ENCODE measurements at regions not wholly inside any gene's neighbourhood (a gene's known extent, or its start where the extent isn't known, plus 50 kb on each side); places are given as distances from the start of the nearest gene placed in this dataset.

- ATAC-seq (replicated peaks) (no peak), DNase-seq (no peak)
- Mint-ChIP-seq H3K9me3 (no peaks in the 10 kb centered on the region), H3K36me3 (ENCODE audit: insufficient read depth) (no peaks in the 10 kb centered on the region), H3K4me3 (no peak overlapping the region), H3K4me1 (ENCODE audit: low read depth in 2 of 2) (peaks cover 0 to 7% of the 10 kb centered on the region in 2 donors), H3K27me3 (peaks cover 18 to 45% of the 10 kb centered on the region in 2 donors), H3K27ac (no peak overlapping the region)
These were observed 143.4 kb upstream of the CST7 start for GRCh38 chr20:24805456-24806238.

GRCh38 chr20:24806705-24807676 is 142.1 kb upstream of the CST7 start:
- H3K36me3 Mint-ChIP-seq (ENCODE audit: insufficient read depth), result no peaks in the 10 kb centered on the region
- no peaks in the 10 kb centered on the region for H3K9me3 Mint-ChIP-seq
- peaks cover 14 to 40% of the 10 kb centered on the region in 2 donors for H3K27me3 Mint-ChIP-seq
- peaks cover 0 to 7% of the 10 kb centered on the region in 2 donors for H3K4me1 Mint-ChIP-seq (ENCODE audit: low read depth in 2 of 2)
- no peak overlapping the region for H3K4me3 Mint-ChIP-seq
- DNase-seq, result no peak
- H3K27ac Mint-ChIP-seq, result no peak overlapping the region
- ATAC-seq (replicated peaks), result no peak

- Mint-ChIP-seq H3K27ac (no peak overlapping the region), H3K4me3 (no peak overlapping the region), H3K36me3 (ENCODE audit: insufficient read depth) (no peaks in the 10 kb centered on the region), H3K9me3 (no peaks in the 10 kb centered on the region), H3K4me1 (ENCODE audit: low read depth in 2 of 2) (peaks cover 0 to 7% of the 10 kb centered on the region in 2 donors), H3K27me3 (peaks cover 14 to 40% of the 10 kb centered on the region in 2 donors)
- DNase-seq (no peak), ATAC-seq (replicated peaks) (no peak)
These were observed 140.5 kb upstream of the CST7 start for GRCh38 chr20:24808616-24809015.

- Mint-ChIP-seq H3K27me3 (peaks cover 23 to 44% of the 10 kb centered on the region in 2 donors), H3K27ac (no peak overlapping the region), H3K36me3 (ENCODE audit: insufficient read depth) (no peaks in the 10 kb centered on the region), H3K4me3 (no peak overlapping the region), H3K4me1 (ENCODE audit: low read depth in 2 of 2) (peaks cover 0 to 7% of the 10 kb centered on the region in 2 donors), H3K9me3 (no peaks in the 10 kb centered on the region)
- ATAC-seq (replicated peaks) (no peak), DNase-seq (no peak)
These were observed 139.5 kb upstream of the CST7 start for GRCh38 chr20:24809606-24810005.

GRCh38 chr20:24810676-24811407 is 138.2 kb upstream of the CST7 start:
- ATAC-seq (replicated peaks) (no peak), DNase-seq (no peak)
- Mint-ChIP-seq H3K4me1 (ENCODE audit: low read depth in 2 of 2) (peaks cover 0 to 7% of the 10 kb centered on the region in 2 donors), H3K27ac (no peak overlapping the region), H3K9me3 (no peaks in the 10 kb centered on the region), H3K27me3 (peaks cover 27 to 51% of the 10 kb centered on the region in 2 donors), H3K36me3 (ENCODE audit: insufficient read depth) (no peaks in the 10 kb centered on the region), H3K4me3 (no peak overlapping the region)

- no peak for DNase-seq
- Mint-ChIP-seq H3K4me3 (no peak overlapping the region), H3K27me3 (peaks cover 37 to 55% of the 10 kb centered on the region in 2 donors), H3K27ac (no peak overlapping the region), H3K4me1 (ENCODE audit: low read depth in 2 of 2) (peaks cover 0 to 7% of the 10 kb centered on the region in 2 donors), H3K9me3 (no peaks in the 10 kb centered on the region), H3K36me3 (ENCODE audit: insufficient read depth) (no peaks in the 10 kb centered on the region)
- no peak for ATAC-seq (replicated peaks)
These were observed 136.7 kb upstream of the CST7 start for GRCh38 chr20:24812373-24812772.

GRCh38 chr20:24813080-24813479 is 136.0 kb upstream of the CST7 start:
- Mint-ChIP-seq H3K9me3 (no peaks in the 10 kb centered on the region), H3K36me3 (ENCODE audit: insufficient read depth) (no peaks in the 10 kb centered on the region), H3K4me3 (no peak overlapping the region), H3K27me3 (peaks cover 39 to 56% of the 10 kb centered on the region in 2 donors), H3K27ac (no peak overlapping the region), H3K4me1 (ENCODE audit: low read depth in 2 of 2) (peaks cover 0 to 7% of the 10 kb centered on the region in 2 donors)
- ATAC-seq (replicated peaks), result no peak
- no peak for DNase-seq

GRCh38 chr20:24813496-24813895 is 135.6 kb upstream of the CST7 start:
- no peaks in the 10 kb centered on the region for H3K9me3 Mint-ChIP-seq
- ATAC-seq (replicated peaks) (no peak), DNase-seq (no peak)
- no peak overlapping the region for H3K27ac Mint-ChIP-seq
- H3K36me3 Mint-ChIP-seq (ENCODE audit: insufficient read depth), result no peaks in the 10 kb centered on the region
- peaks cover 0 to 3% of the 10 kb centered on the region in 2 donors for H3K4me1 Mint-ChIP-seq (ENCODE audit: low read depth in 2 of 2)
- H3K27me3 Mint-ChIP-seq, result peaks cover 35 to 54% of the 10 kb centered on the region in 2 donors
- H3K4me3 Mint-ChIP-seq, result no peak overlapping the region

- Mint-ChIP-seq H3K27ac (no peak overlapping the region), H3K27me3 (peaks cover 35 to 54% of the 10 kb centered on the region in 2 donors), H3K9me3 (no peaks in the 10 kb centered on the region)
These were observed 135.1 kb upstream of the CST7 start for GRCh38 chr20:24813936-24814335.

GRCh38 chr20:24814556-24815195 is 134.4 kb upstream of the CST7 start:
- no peak for ATAC-seq (replicated peaks)
- no peaks in the 10 kb centered on the region for H3K36me3 Mint-ChIP-seq (ENCODE audit: insufficient read depth)

More at GRCh38 chr20:24813936-24814335, 135.1 kb upstream of the CST7 start:
- no peaks in the 10 kb centered on the region for H3K36me3 Mint-ChIP-seq (ENCODE audit: insufficient read depth)
- H3K4me3 Mint-ChIP-seq, result no peak overlapping the region
- H3K4me1 Mint-ChIP-seq (ENCODE audit: low read depth in 2 of 2), result no peaks in the 10 kb centered on the region
- DNase-seq, result no peak
- ATAC-seq (replicated peaks), result no peak

GRCh38 chr20:24815196-24815815 is 133.8 kb upstream of the CST7 start:
- DNase-seq (no peak), ATAC-seq (replicated peaks) (no peak)
- H3K27me3 Mint-ChIP-seq, result peaks cover 31 to 45% of the 10 kb centered on the region in 2 donors
- no peak overlapping the region for H3K27ac Mint-ChIP-seq
- no peaks in the 10 kb centered on the region for H3K4me1 Mint-ChIP-seq (ENCODE audit: low read depth in 2 of 2)
- no peaks in the 10 kb centered on the region for H3K9me3 Mint-ChIP-seq
- no peak overlapping the region for H3K4me3 Mint-ChIP-seq
- H3K36me3 Mint-ChIP-seq (ENCODE audit: insufficient read depth), result no peaks in the 10 kb centered on the region

More at GRCh38 chr20:24814556-24815195, 134.4 kb upstream of the CST7 start:
- DNase-seq, result no peak
- Mint-ChIP-seq H3K9me3 (no peaks in the 10 kb centered on the region), H3K27ac (no peak overlapping the region), H3K27me3 (peaks cover 33 to 51% of the 10 kb centered on the region in 2 donors), H3K4me1 (ENCODE audit: low read depth in 2 of 2) (no peaks in the 10 kb centered on the region), H3K4me3 (no peak overlapping the region)

- Mint-ChIP-seq H3K4me3 (no peak overlapping the region), H3K27ac (no peak overlapping the region), H3K36me3 (ENCODE audit: insufficient read depth) (no peaks in the 10 kb centered on the region), H3K27me3 (peaks cover 31 to 43% of the 10 kb centered on the region in 2 donors), H3K4me1 (ENCODE audit: low read depth in 2 of 2) (no peaks in the 10 kb centered on the region), H3K9me3 (no peaks in the 10 kb centered on the region)
- ATAC-seq (replicated peaks) (no peak), DNase-seq (no peak)
These were observed 133.1 kb upstream of the CST7 start for GRCh38 chr20:24815931-24816330.
